K562 (cell line): ENCODE measurements at regions not wholly inside any gene's neighbourhood (a gene's known extent, or its start where the extent isn't known, plus 50 kb on each side); places are given as distances from the start of the nearest gene placed in this dataset.
"Not testable (repeated sequence)": the region's sequence is repeated elsewhere in the genome, so short reads cannot be mapped to it uniquely, and the experiment has no call there.

ENCODE experiments used
- ATAC-seq: fragments of 200-7000 bp; cut with Tn5 transposase; 3 replicates; pipeline ENCODE4 v1.9.1; 2020; ENCODE audit warnings: moderate library complexity
- BruUV-seq: library from RNA; stranded (reverse); fragments of 400-500 nt; replicated peaks from 2 replicates; lab custom pipeline; 2021; lab: Mats Ljungman, UMichigan
- CTCF ChIA-PET: fragments of 300-600 bp; formaldehyde crosslinking; extraction: SDS; loops from one replicate; lab custom pipeline; 2021; ENCODE audit warnings: low intra/inter-chr PET ratio; lab: Yijun Ruan, JAX
- POLR2A ChIA-PET: fragments of 300-600, 350-650 bp; sonication (Branson Sonifier 250); formaldehyde crosslinking; extraction: SDS; loops from one replicate; lab custom pipeline; 2021; ENCODE audit warnings: antibody characterized with exemption, inconsistent platforms; lab: Yijun Ruan, JAX
- DNase-seq, 4 experiments: peaks; one replicate each; pipeline versions ENCODE4 v3.0.0 to v3.0.0-alpha.2; 2011 to 2018; ENCODE audit warnings: low spot score in 3 of 4, mixed read lengths in 3 of 4; ENCODE audit errors: extremely low read depth in 1 of 4
- FAIRE-seq: peaks from 2 replicates; lab custom pipeline; 2011; peaks lifted over from hg19 to GRCh38; lab: Jason Lieb, UNC
- H2AFZ ChIP-seq: 2 replicates; pipeline ENCODE4 v1.6.0; 2011; ENCODE audit warnings: low read depth, low read length, control low read depth, inconsistent platforms
- H3K27ac ChIP-seq: fragments of 200-600 bp; 3 replicates; pipeline ENCODE4 v1.8.0; 2011; ENCODE audit warnings: low read depth, mild to moderate bottlenecking, control low read depth, inconsistent platforms, low read length, moderate library complexity, mixed read lengths; ENCODE audit errors: extremely low read depth
- H3K27me3 ChIP-seq, 2 experiments: fragments of 300-600 bp in 1 of 2; 2 replicates in 1 of 2; 3 replicates in 1 of 2; pipeline versions ENCODE4 v1.6.0 to v1.8.0; 2011; ENCODE audit warnings: inconsistent platforms in 2 of 2, low read length in 2 of 2, mild to moderate bottlenecking in 1 of 2, mixed read lengths in 1 of 2, moderate library complexity in 1 of 2; ENCODE audit not compliant: control insufficient read depth in 2 of 2, insufficient read depth in 2 of 2
- H3K36me3 ChIP-seq: fragments of 300-600 bp; 3 replicates; pipeline ENCODE4 v1.8.0; 2011; ENCODE audit warnings: mild to moderate bottlenecking, low read length, inconsistent platforms; ENCODE audit not compliant: control insufficient read depth, insufficient read depth
- H3K4me1 ChIP-seq, 2 experiments: fragments of 200-600 bp in 1 of 2; replicated peaks in 1 of 2; 2 replicates in 1 of 2; 3 replicates in 1 of 2; pipeline versions ENCODE4 v1.5.1 to v1.8.0; 2011; ENCODE audit warnings: inconsistent platforms in 2 of 2, low read length in 2 of 2, mild to moderate bottlenecking in 1 of 2, mixed read lengths in 1 of 2, moderate library complexity in 1 of 2; ENCODE audit not compliant: control insufficient read depth in 2 of 2, insufficient read depth in 2 of 2
- H3K4me2 ChIP-seq: 2 replicates; pipeline ENCODE4 v1.6.1; 2011; ENCODE audit warnings: low read length, control low read depth, inconsistent platforms, mixed read lengths; ENCODE audit not compliant: insufficient read depth
- H3K4me3 ChIP-seq: fragments of 200-600 bp; sonication (generic), shearing (Covaris generic); 2 replicates; pipeline ENCODE4 v1.5.1; 2016; ENCODE audit warnings: control low read depth, inconsistent platforms
- H3K79me2 ChIP-seq: fragments of 200-600 bp; 3 replicates; pipeline ENCODE4 v1.8.0; 2011; ENCODE audit warnings: low read length, inconsistent platforms; ENCODE audit not compliant: control insufficient read depth, insufficient read depth
- H3K9ac ChIP-seq, 2 experiments: 2 replicates each; pipeline versions ENCODE4 v1.6.0 to v1.6.1; 2011; ENCODE audit warnings: low read depth in 2 of 2, low read length in 2 of 2, control low read depth in 1 of 2, inconsistent platforms in 1 of 2, mild to moderate bottlenecking in 1 of 2, mixed read lengths in 1 of 2; ENCODE audit not compliant: insufficient read depth in 1 of 2
- H3K9me1 ChIP-seq: one replicate; pipeline ENCODE4 v1.6.0; 2011; ENCODE audit warnings: inconsistent platforms, mild to moderate bottlenecking, low read length, moderate library complexity; ENCODE audit not compliant: control insufficient read depth, insufficient read depth
- H3K9me3 ChIP-seq: replicated peaks from 2 replicates; pipeline ENCODE4 v1.5.1; 2011; ENCODE audit warnings: low read depth, low read length, inconsistent platforms; ENCODE audit not compliant: control insufficient read depth, insufficient read depth
- H4K20me1 ChIP-seq: replicated peaks from 2 replicates; pipeline ENCODE4 v1.6.1; 2011; ENCODE audit warnings: low read length, inconsistent platforms, mixed read lengths; ENCODE audit not compliant: control insufficient read depth, insufficient read depth
- KHSRP ChIP-seq: fragments of 450-650 bp; IDR thresholded peaks from 2 replicates; pipeline ENCODE4 v1.6.1; 2017
- OTX1 ChIP-seq: fragments of 450-650 bp; formaldehyde crosslinking; IDR thresholded peaks from 2 replicates; pipeline ENCODE4 v1.4.0; 2022; ENCODE audit warnings: mild to moderate bottlenecking
- WGBS: fragments of 100-300 bp; shearing (Covaris generic); methylation state at CpG from one replicate; pipeline ENCODE4 v1.1.6; 2016; ENCODE audit warnings: low coverage, mixed read lengths; ENCODE audit not compliant: insufficient coverage; ENCODE audit errors: missing lambda C conversion rate; 5-methylcytosine and 5-hydroxymethylcytosine counted together
- in situ Hi-C: fragments of 300-500 bp; cut with MboI; formaldehyde crosslinking; loops from 4 replicates; pipeline ENCODE4 v1.15.0; 2018; ENCODE audit warnings: inconsistent platforms, mixed read lengths
- intact Hi-C: fragments of 100-400 bp; cut with micrococcal nuclease; formaldehyde crosslinking; loops from 2 replicates; pipeline ENCODE4 v1.14.2; 2022
- TF ChIP-seq, protein P1 (sequence below): IDR thresholded peaks from 2 replicates; pipeline ENCODE4 v1.6.1; 2012; ENCODE audit warnings: low read depth, low read length, improper control_type of control experiment, borderline replicate concordance
- TF ChIP-seq, protein P2 (sequence below): fragments of 200-800 bp; sonication (Bioruptor generic); IDR thresholded peaks from 2 replicates; pipeline ENCODE4 v1.6.1; 2016; ENCODE audit warnings: missing genetic modification characterization, missing compliant biosample characterization

DNA sequence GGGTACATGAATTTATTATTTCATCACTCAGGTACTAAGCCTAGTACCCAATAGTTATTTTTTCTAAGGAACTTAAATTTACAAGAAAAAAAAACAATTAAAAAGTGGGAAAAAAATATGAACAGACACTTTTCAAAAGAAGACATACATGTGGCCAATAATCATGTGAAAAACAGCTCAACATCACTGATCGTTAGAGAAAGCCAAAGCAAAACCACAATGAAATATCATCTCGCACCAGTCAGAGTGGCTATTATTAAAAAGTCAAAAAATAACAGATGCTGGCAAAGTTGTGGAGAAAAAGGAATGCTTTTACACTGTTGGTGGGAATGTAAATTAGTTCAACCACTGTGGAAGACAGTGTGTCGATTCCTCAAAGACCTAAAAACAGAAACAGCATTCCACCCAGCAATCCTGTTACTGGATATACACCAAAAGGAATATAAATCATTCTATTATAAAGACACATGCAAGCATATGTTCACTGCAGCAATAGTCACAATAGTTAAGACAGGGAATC, 429.3 kb downstream of the ACTL7B start:
- CTCF ChIA-PET, H3K79me2 ChIP-seq, H3K36me3 ChIP-seq, H3K27me3 ChIP-seq, H2AFZ ChIP-seq, H3K4me3 ChIP-seq, POLR2A ChIA-PET, ATAC-seq, H3K4me2 ChIP-seq, H4K20me1 ChIP-seq, H3K9me1 ChIP-seq, H3K4me1 ChIP-seq, H3K9me3 ChIP-seq, in situ Hi-C loops, intact Hi-C loops, H3K9ac ChIP-seq, FAIRE-seq, H3K27ac ChIP-seq, BruUV-seq, DNase-seq: not testable (repeated sequence)
- WGBS: 0% methylated on average over 3 of the region's 3 CpGs

GRCh38 chr9:108423433-108423832, 432.4 kb downstream of the ACTL7B start:
- DNase-seq: no peak
- H3K79me2 ChIP-seq: no peaks in the 10 kb centered on the region
- no peaks in the 10 kb centered on the region for H4K20me1 ChIP-seq
- no peaks in the 10 kb centered on the region for H3K9me3 ChIP-seq
- H3K4me2 ChIP-seq: no peak overlapping the region
- no peaks in the 10 kb centered on the region for H3K9me1 ChIP-seq
- H3K4me1 ChIP-seq: no peaks in the 10 kb centered on the region
- H3K36me3 ChIP-seq: no peaks in the 10 kb centered on the region
- H3K9ac ChIP-seq: no peak overlapping the region
- no peak for ATAC-seq
- TF ChIP-seq, protein P1, sequence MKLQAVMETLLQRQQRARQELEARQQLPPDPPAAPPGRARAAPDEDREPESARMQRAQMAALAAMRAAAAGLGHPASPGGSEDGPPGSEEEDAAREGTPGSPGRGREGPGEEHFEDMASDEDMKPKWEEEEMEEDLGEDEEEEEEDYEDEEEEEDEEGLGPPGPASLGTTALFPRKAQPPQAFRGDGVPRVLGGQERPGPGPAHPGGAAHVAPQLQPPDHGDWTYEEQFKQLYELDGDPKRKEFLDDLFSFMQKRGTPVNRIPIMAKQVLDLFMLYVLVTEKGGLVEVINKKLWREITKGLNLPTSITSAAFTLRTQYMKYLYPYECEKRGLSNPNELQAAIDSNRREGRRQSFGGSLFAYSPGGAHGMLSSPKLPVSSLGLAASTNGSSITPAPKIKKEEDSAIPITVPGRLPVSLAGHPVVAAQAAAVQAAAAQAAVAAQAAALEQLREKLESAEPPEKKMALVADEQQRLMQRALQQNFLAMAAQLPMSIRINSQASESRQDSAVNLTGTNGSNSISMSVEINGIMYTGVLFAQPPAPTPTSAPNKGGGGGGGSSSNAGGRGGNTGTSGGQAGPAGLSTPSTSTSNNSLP: no peak
- TF ChIP-seq, protein P2, sequence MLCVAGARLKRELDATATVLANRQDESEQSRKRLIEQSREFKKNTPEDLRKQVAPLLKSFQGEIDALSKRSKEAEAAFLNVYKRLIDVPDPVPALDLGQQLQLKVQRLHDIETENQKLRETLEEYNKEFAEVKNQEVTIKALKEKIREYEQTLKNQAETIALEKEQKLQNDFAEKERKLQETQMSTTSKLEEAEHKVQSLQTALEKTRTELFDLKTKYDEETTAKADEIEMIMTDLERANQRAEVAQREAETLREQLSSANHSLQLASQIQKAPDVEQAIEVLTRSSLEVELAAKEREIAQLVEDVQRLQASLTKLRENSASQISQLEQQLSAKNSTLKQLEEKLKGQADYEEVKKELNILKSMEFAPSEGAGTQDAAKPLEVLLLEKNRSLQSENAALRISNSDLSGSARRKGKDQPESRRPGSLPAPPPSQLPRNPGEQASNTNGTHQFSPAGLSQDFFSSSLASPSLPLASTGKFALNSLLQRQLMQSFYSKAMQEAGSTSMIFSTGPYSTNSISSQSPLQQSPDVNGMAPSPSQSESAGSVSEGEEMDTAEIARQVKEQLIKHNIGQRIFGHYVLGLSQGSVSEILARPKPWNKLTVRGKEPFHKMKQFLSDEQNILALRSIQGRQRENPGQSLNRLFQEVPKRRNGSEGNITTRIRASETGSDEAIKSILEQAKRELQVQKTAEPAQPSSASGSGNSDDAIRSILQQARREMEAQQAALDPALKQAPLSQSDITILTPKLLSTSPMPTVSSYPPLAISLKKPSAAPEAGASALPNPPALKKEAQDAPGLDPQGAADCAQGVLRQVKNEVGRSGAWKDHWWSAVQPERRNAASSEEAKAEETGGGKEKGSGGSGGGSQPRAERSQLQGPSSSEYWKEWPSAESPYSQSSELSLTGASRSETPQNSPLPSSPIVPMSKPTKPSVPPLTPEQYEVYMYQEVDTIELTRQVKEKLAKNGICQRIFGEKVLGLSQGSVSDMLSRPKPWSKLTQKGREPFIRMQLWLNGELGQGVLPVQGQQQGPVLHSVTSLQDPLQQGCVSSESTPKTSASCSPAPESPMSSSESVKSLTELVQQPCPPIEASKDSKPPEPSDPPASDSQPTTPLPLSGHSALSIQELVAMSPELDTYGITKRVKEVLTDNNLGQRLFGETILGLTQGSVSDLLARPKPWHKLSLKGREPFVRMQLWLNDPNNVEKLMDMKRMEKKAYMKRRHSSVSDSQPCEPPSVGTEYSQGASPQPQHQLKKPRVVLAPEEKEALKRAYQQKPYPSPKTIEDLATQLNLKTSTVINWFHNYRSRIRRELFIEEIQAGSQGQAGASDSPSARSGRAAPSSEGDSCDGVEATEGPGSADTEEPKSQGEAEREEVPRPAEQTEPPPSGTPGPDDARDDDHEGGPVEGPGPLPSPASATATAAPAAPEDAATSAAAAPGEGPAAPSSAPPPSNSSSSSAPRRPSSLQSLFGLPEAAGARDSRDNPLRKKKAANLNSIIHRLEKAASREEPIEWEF (CRISPR knock-in tag): no peak
- no peak for TF ChIP-seq KHSRP
- TF ChIP-seq OTX1 (CRISPR knock-in tag): no peak
- H3K27me3 ChIP-seq: no peaks in the 10 kb centered on the region
- H3K4me3 ChIP-seq: no peak overlapping the region
- POLR2A ChIA-PET: interaction anchor here (0.9 kb wide), 1 partner anchor 11 kb away, joined by 3 read pairs; no protein-coding TSS in a partner anchor
- no peak overlapping the region for H2AFZ ChIP-seq
- intact Hi-C loops: no loop called here
- WGBS: under 1% methylated on average over 9 of the region's 9 CpGs
- in situ Hi-C loops: no loop called here
- no peak for FAIRE-seq
- no TSS peak for BruUV-seq
- CTCF ChIA-PET: no interaction called here
- H3K27ac ChIP-seq: no peak overlapping the region
